NCI-H1694 treated with DMSO at 0.1 percent for 48 hours (cell line): ENCODE measurements at regions not wholly inside any gene's neighbourhood (a gene's known extent, or its start where the extent isn't known, plus 50 kb on each side); places are given as distances from the start of the nearest gene placed in this dataset.
"Not testable (repeated sequence)": the region's sequence is repeated elsewhere in the genome, so short reads cannot be mapped to it uniquely, and the experiment has no call there.

ENCODE experiments used
- DNase-seq: peaks from one replicate; lab custom pipeline; 2025; lab: John Stamatoyannopoulos, UW

GRCh38 chr1:163985700-163986099 lies 573.3 kb upstream of the PBX1 start:
- no peak for DNase-seq

DNA sequence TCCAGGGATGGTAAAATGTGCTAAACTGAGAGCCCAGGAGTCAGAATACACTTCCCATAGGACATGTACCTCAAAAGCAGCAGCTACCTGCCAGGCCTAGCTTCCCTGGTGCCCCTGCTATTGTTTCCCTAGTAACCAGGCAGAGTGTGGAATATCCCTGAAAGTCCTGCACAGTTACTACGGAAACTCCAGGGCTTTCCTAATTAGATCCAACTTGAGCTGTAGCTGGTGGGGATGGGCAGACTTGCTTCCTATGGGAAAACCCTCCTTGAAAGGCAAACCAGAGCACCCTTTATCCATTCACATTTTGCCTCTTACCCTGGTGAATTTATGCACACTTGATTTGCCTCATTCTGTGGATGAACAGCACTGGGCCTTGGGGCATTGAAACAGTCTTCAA lies 559.9 kb upstream of the PBX1 start:
- no peak for DNase-seq

DNA sequence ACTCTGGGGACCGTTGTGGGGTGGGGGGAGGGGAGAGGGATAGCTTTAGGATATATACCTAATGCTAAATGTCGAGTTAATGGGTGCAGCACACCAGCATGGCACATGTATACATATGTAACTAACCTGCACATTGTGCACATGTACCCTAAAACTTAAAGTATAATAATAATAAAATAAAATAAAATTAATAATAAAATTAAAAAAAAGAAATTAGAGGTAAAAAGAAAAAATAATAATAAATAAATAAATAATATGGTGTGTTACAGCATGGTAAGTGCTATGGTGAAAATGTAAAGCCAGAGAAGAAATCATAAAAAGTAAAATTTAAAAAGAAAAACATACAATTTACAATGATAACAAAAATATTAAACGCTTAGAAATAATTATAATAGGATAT lies 552.8 kb upstream of the PBX1 start:
- not testable (repeated sequence) for DNase-seq

DNA sequence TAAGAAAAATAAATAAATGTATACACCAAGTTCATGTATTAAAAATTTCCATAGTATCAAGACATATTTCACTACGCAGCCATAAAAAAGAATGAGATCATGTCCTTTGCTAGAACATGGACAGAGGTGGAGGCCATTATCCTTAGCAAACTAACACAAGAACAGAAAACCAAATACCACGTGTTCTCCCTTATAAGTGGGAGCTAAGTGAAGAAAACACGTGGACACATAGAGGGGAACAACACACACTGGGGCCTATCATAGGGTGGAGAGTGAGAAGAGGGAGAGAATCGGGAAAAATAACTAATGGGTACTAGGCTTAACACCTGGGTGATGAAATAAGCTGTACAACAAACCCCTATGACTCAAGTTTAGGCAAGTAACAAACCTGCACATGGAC lies 552.4 kb upstream of the PBX1 start:
- no peak for DNase-seq

GRCh38 chr1:164017239-164017638 lies 541.7 kb upstream of the PBX1 start:
- DNase-seq: no peak

GRCh38 chr1:164020391-164020790 lies 538.6 kb upstream of the PBX1 start:
- DNase-seq: no peak

- no peak for DNase-seq
Measured at GRCh38 chr1:164021813-164022212, 537.2 kb upstream of the PBX1 start.

- no peak for DNase-seq
Measured at GRCh38 chr1:164033782-164034181, 525.2 kb upstream of the PBX1 start.

DNA sequence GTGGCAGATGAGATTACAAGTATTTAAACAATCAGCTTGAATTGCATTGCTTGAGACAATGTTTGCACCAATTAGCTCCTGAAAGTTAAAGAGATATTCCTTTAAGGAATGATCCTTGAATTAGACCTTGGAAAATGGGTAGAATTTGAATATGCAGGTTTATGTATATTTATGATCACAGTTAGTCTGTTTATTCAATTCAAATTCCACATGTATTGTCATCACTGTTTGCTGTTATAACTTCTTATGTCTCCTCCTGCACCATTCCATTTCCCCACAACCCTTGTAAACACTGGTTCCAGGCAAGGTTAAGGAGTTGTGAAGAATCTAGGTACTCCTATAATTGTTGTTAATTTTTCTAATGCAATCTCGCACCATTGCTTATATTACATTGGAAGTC lies 518.2 kb upstream of the PBX1 start:
- DNase-seq: no peak

- no peak for DNase-seq
Measured at GRCh38 chr1:164051782-164052181, 507.2 kb upstream of the PBX1 start.

DNA sequence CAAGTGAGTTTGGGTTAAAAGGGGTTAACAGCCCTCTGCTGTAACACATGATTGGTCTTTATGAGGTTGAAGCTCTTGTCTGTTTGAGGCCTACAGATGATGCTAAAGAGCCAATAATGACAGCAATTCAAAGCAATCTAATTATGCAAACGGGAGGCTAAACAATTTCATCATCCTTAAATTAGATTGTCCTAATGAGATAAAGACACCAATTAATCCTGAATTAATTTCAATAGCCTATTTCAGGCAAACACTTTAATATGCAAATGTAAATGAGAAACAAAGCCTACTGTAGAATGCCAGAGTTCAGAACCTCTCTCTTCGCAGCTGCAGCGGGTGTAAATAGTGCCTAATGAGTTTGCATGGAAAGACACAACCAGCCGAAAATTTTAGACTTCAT lies 504.7 kb upstream of the PBX1 start:
- no peak for DNase-seq

DNA sequence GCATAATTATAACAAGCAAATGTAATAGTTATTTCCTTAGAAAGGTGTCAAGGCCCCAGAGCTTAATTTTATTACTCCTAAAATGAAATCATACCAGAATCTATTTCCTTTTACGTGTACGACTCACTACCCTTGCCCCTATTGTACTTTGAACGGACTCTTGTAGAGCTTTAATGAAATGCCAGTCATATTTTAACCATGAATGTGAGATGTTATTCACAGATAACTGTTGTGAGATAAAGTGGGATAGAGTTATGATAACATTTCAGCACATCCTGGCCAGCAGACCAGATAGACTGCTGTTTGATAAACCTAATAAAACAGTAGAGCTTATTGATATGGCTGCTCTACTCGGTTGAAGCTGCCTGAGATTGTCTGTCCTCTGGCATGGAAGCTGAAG lies 500.8 kb upstream of the PBX1 start:
- no peak for DNase-seq

- no peak for DNase-seq
Measured at GRCh38 chr1:164061528-164061927, 497.5 kb upstream of the PBX1 start.

GRCh38 chr1:164064501-164064900 lies 494.5 kb upstream of the PBX1 start:
- DNase-seq: no peak

GRCh38 chr1:164071288-164071687 lies 487.7 kb upstream of the PBX1 start:
- no peak for DNase-seq

- DNase-seq: no peak
Measured at GRCh38 chr1:164086832-164087231, 472.2 kb upstream of the PBX1 start.

GRCh38 chr1:164087906-164088453 lies 471.0 kb upstream of the PBX1 start:
- no peak for DNase-seq

GRCh38 chr1:164092603-164093353 lies 466.2 kb upstream of the PBX1 start:
- DNase-seq: no peak

- no peak for DNase-seq
Measured at GRCh38 chr1:164093543-164093942, 465.4 kb upstream of the PBX1 start.

- DNase-seq: no peak
Measured at GRCh38 chr1:164101802-164102201, 457.2 kb upstream of the PBX1 start.

DNA sequence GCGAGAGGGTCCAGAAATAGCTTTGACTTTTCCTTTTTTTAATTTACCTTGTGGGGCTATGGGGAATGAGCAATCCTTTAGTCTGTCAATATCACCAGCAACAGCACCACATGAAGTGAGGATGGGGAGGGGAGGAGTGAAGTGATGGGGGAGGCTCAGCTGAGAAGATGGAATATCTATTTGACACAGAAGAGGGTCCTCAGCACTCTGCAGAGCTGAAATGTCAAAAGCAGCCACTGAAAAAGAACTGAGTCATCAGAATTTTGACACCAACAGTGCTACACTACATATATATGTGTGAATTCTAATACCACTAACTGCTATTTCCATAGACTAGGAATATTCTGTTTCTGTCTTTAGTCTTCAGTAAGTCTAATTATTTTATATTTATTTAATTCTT lies 427.0 kb upstream of the PBX1 start:
- no peak for DNase-seq

GRCh38 chr1:164137273-164137925 lies 421.6 kb upstream of the PBX1 start:
- no peak for DNase-seq

DNA sequence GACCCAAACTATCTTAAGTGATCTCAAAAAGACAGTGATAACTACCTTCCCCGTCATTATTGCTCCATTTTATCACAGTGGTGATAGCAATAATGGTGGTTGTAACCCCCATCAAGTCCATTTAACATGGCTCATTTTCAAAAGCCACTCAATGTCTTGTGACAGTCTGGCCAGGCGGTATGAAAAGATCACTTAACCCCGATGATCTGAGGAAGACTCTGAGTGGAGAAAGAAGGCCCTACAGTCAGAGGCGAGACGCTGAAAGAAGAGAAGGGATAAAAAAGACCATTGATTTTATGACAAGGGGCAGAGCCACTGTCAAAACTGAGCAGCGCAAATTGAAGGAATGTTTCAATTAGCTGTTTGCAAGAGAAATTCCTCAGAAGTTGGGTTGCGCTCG lies 417.2 kb upstream of the PBX1 start:
- DNase-seq: no peak

- DNase-seq: no peak
Measured at GRCh38 chr1:164154622-164155021, 404.4 kb upstream of the PBX1 start.
